Right lobe of liver (tissue), 4 donors: ENCODE measurements at regions not wholly inside any gene's neighbourhood (a gene's known extent, or its start where the extent isn't known, plus 50 kb on each side); places are given as distances from the start of the nearest gene placed in this dataset.

ENCODE experiments used
- POLR2A ChIP-seq: fragments of 450-650 bp; IDR thresholded peaks from one replicate; pipeline ENCODE4 v1.6.1; 2017; ENCODE audit warnings: antibody characterized with exemption, mild to moderate bottlenecking
- TF ChIP-seq, protein P1 (sequence below), 4 donors: fragments of 200-600 bp in 3 of 4; fragments of 450-650 bp in 1 of 4; IDR thresholded peaks; one replicate each; pipeline versions ENCODE4 v1.5.1 to v1.8.0; 2016 to 2022; ENCODE audit warnings: antibody characterized with exemption in 4 of 4, mild to moderate bottlenecking in 2 of 4
- donor health status: DM: no; HTN: no; CAD: no.
- donor health status: DM: no; HTN: no; CAD: no.
- donor health status: DM: no; HTN: yes; CAD: no.

- TF ChIP-seq, protein P1, sequence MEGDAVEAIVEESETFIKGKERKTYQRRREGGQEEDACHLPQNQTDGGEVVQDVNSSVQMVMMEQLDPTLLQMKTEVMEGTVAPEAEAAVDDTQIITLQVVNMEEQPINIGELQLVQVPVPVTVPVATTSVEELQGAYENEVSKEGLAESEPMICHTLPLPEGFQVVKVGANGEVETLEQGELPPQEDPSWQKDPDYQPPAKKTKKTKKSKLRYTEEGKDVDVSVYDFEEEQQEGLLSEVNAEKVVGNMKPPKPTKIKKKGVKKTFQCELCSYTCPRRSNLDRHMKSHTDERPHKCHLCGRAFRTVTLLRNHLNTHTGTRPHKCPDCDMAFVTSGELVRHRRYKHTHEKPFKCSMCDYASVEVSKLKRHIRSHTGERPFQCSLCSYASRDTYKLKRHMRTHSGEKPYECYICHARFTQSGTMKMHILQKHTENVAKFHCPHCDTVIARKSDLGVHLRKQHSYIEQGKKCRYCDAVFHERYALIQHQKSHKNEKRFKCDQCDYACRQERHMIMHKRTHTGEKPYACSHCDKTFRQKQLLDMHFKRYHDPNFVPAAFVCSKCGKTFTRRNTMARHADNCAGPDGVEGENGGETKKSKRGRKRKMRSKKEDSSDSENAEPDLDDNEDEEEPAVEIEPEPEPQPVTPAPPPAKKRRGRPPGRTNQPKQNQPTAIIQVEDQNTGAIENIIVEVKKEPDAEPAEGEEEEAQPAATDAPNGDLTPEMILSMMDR (IDR thresholded peaks at IDR 0.05) = no peak
- no peak for TF ChIP-seq POLR2A
Observed at GRCh38 chr4:152090543-152090942, 329.7 kb upstream of the GATB start.
